GM12878 (cell line): ENCODE measurements at regions not wholly inside any gene's neighbourhood (a gene's known extent, or its start where the extent isn't known, plus 50 kb on each side); places are given as distances from the start of the nearest gene placed in this dataset.

Source experiments
- ATAC-seq: fragments of 200-7000 bp; cut with Tn5 transposase; 3 replicates; pipeline ENCODE4 v1.9.1; 2020; ENCODE audit warnings: mild to moderate bottlenecking, moderate library complexity
- BruUV-seq: library from RNA; stranded (reverse); fragments of 400-500 nt; replicated peaks from 2 replicates; lab custom pipeline; 2021; lab: Mats Ljungman, UMichigan
- CTCF ChIA-PET: fragments of 300-600 bp; sonication (Branson Sonifier 250); formaldehyde crosslinking; extraction: SDS; loops from one replicate; lab custom pipeline; 2021; ENCODE audit warnings: inconsistent platforms; lab: Yijun Ruan, JAX
- POLR2A ChIA-PET: fragments of 350-600 bp; formaldehyde crosslinking; extraction: SDS; loops from one replicate; lab custom pipeline; 2021; ENCODE audit warnings: inconsistent platforms; lab: Charles Lee
- RAD21 ChIA-PET: fragments of 300-600 bp; sonication (Branson Sonifier 250); formaldehyde crosslinking; loops from one replicate; lab custom pipeline; 2023; ENCODE audit warnings: antibody characterized with exemption; ENCODE audit not compliant: unreplicated experiment; lab: Charles Lee
- SMC1A ChIA-PET: fragments of 300-600 bp; sonication (Branson Sonifier 250); formaldehyde crosslinking; loops from one replicate; lab custom pipeline; 2023; ENCODE audit not compliant: unreplicated experiment, uncharacterized antibody; lab: Charles Lee
- DNase-seq: peaks from one replicate; pipeline ENCODE4 v3.0.0-alpha.2; 2011; ENCODE audit warnings: low read depth, low spot score
- FAIRE-seq: peaks from 3 replicates; lab custom pipeline; 2011; peaks lifted over from hg19 to GRCh38; lab: Jason Lieb, UNC
- H2AFZ ChIP-seq: 2 replicates; pipeline ENCODE4 v1.6.0; 2011; ENCODE audit warnings: low read depth, low read length, control low read depth; ENCODE audit not compliant: control insufficient read depth
- H3K27ac ChIP-seq: 2 replicates; pipeline ENCODE4 v1.5.1; 2011; ENCODE audit warnings: control low read depth; ENCODE audit not compliant: control insufficient read depth, insufficient read depth
- H3K27me3 ChIP-seq, 2 experiments: replicated peaks in 1 of 2; 2 replicates each; pipeline versions ENCODE4 v1.6.0 to v1.6.1; 2011; ENCODE audit warnings: low read length in 1 of 2; ENCODE audit not compliant: control insufficient read depth in 2 of 2, insufficient read depth in 2 of 2
- H3K36me3 ChIP-seq, 2 experiments: 2 replicates each; pipeline ENCODE4 v1.5.1; 2011; ENCODE audit warnings: low read length in 1 of 2; ENCODE audit not compliant: control insufficient read depth in 2 of 2, insufficient read depth in 2 of 2
- H3K4me1 ChIP-seq: 2 replicates; pipeline ENCODE4 v1.6.1; 2011; ENCODE audit warnings: mild to moderate bottlenecking, low read length, moderate library complexity, mixed read lengths; ENCODE audit not compliant: control insufficient read depth, insufficient read depth
- H3K4me2 ChIP-seq: 2 replicates; pipeline ENCODE4 v1.6.0; 2011; ENCODE audit warnings: control low read depth; ENCODE audit not compliant: control insufficient read depth, insufficient read depth
- H3K4me3 ChIP-seq: fragments of 200-600 bp; sonication (generic); 2 replicates; pipeline ENCODE4 v1.5.1; 2016
- H3K79me2 ChIP-seq: 2 replicates; pipeline ENCODE4 v1.6.0; 2011; ENCODE audit warnings: low read length; ENCODE audit not compliant: control insufficient read depth, insufficient read depth
- H3K9ac ChIP-seq: 2 replicates; pipeline ENCODE4 v1.8.0; 2011; ENCODE audit warnings: low read length, control low read depth, mixed read lengths; ENCODE audit not compliant: control insufficient read depth, insufficient read depth
- H3K9me3 ChIP-seq: replicated peaks from 3 replicates; pipeline ENCODE4 v1.5.1; 2011; ENCODE audit warnings: mild to moderate bottlenecking, low read length; ENCODE audit not compliant: control insufficient read depth, insufficient read depth
- H4K20me1 ChIP-seq: 2 replicates; pipeline ENCODE4 v1.6.0; 2011; ENCODE audit not compliant: control insufficient read depth, insufficient read depth
- ATF7 ChIP-seq: fragments of 450-650 bp; IDR thresholded peaks from 2 replicates; pipeline ENCODE4 v1.6.1; 2016; ENCODE audit warnings: low read depth, mild to moderate bottlenecking
- BMI1 ChIP-seq: fragments of 450-650 bp; IDR thresholded peaks from 2 replicates; pipeline ENCODE4 v1.6.1; 2016; ENCODE audit warnings: mild to moderate bottlenecking, moderate library complexity, borderline replicate concordance
- E2F8 ChIP-seq: fragments of 450-650 bp; IDR thresholded peaks from 2 replicates; pipeline ENCODE4 v1.6.1; 2018; ENCODE audit warnings: mild to moderate bottlenecking, low read depth, moderate library complexity; ENCODE audit not compliant: partially characterized antibody
- EED ChIP-seq: sonication (generic); IDR thresholded peaks from 2 replicates; pipeline ENCODE4 v1.6.1; 2016; ENCODE audit warnings: antibody characterized with exemption, low read depth
- HDGF ChIP-seq: fragments of 450-650 bp; IDR thresholded peaks from 2 replicates; pipeline ENCODE4 v1.6.1; 2016; ENCODE audit warnings: antibody characterized with exemption
- JUND ChIP-seq: IDR thresholded peaks from 2 replicates; pipeline ENCODE4 v1.6.1; 2012; ENCODE audit warnings: low read depth, mild to moderate bottlenecking, low read length, improper control_type of control experiment, moderate library complexity
- KDM1A ChIP-seq: fragments of 200-600 bp; sonication (generic); IDR thresholded peaks from 2 replicates; pipeline ENCODE4 v1.6.1; 2016; ENCODE audit warnings: borderline replicate concordance
- MXI1 ChIP-seq: fragments of 150-350 bp; IDR thresholded peaks from 2 replicates; pipeline ENCODE4 v1.6.1; 2011; ENCODE audit warnings: low read depth, mild to moderate bottlenecking, inconsistent platforms, low read length, improper control_type of control experiment
- MYB ChIP-seq: fragments of 150-350 bp; IDR thresholded peaks from 2 replicates; pipeline ENCODE4 v1.6.1; 2014; ENCODE audit warnings: mild to moderate bottlenecking, low read depth, low read length, borderline replicate concordance
- NBN ChIP-seq: fragments of 450-650 bp; IDR thresholded peaks from 2 replicates; pipeline ENCODE4 v1.6.1; 2016
- PRDM15 ChIP-seq: fragments of 450-650 bp; formaldehyde crosslinking; IDR thresholded peaks from 2 replicates; pipeline ENCODE4 v1.4.0; 2020; ENCODE audit warnings: mild to moderate bottlenecking, moderate library complexity
- REST ChIP-seq: IDR thresholded peaks from 2 replicates; pipeline ENCODE4 v1.6.1; 2012; ENCODE audit warnings: mild to moderate bottlenecking, low read depth, low read length
- SIN3A ChIP-seq: IDR thresholded peaks from 2 replicates; pipeline ENCODE4 v1.6.1; 2012; ENCODE audit warnings: low read depth, low read length, improper control_type of control experiment
- SREBF2 ChIP-seq: IDR thresholded peaks from 2 replicates; pipeline ENCODE4 v1.6.1; 2012; ENCODE audit warnings: mild to moderate bottlenecking, low read length
- WGBS: methylation state at CpG from one replicate; pipeline ENCODE4 v1.1.6; 2016; ENCODE audit warnings: low lambda C conversion rate; ENCODE audit not compliant: insufficient replicate concordance, insufficient coverage; ENCODE audit errors: missing lambda C conversion rate; 5-methylcytosine and 5-hydroxymethylcytosine counted together
- in situ Hi-C: fragments of 300-500 bp; cut with MboI; formaldehyde crosslinking; loops from 9 replicates; pipeline ENCODE4 v1.14.3; 2018; ENCODE audit warnings: mixed read lengths
- intact Hi-C: fragments of 100-400 bp; cut with micrococcal nuclease; formaldehyde crosslinking; loops from one replicate; pipeline ENCODE4 v1.14.2; 2022; ENCODE audit not compliant: unreplicated experiment

- no peaks in the 10 kb centered on the region for H3K79me2 ChIP-seq
- no peaks in the 10 kb centered on the region for H4K20me1 ChIP-seq
- DNase-seq: no peak
- FAIRE-seq: no peak
- no peaks in the 10 kb centered on the region for H3K27me3 ChIP-seq
- in situ Hi-C loops (no loop called here), intact Hi-C loops (no loop called here)
- SMC1A ChIA-PET: no interaction called here
- no peak for ATAC-seq
- no peak overlapping the region for H2AFZ ChIP-seq
- no peak overlapping the region for H3K27ac ChIP-seq
- BruUV-seq: no TSS peak
- H3K36me3 ChIP-seq: no peaks in the 10 kb centered on the region
- no peak overlapping the region for H3K4me3 ChIP-seq
- H3K9me3 ChIP-seq: no peaks in the 10 kb centered on the region
- H3K4me1 ChIP-seq: no peaks in the 10 kb centered on the region
- WGBS: 62% methylated on average over 4 of the region's 4 CpGs
- H3K4me2 ChIP-seq: no peak overlapping the region
- TF ChIP-seq JUND (no peak), MYB (no peak), MXI1 (no peak), BMI1 (no peak), SREBF2 (no peak), NBN (no peak), REST (no peak), EED (no peak), KDM1A (no peak), E2F8 (no peak), PRDM15 (CRISPR knock-in tag) (no peak), ATF7 (no peak), SIN3A (no peak), HDGF (no peak)
- RAD21 ChIA-PET: interaction anchor here (1.1 to 1.4 kb wide), 2 partner anchors 259 to 439 kb away, joined by 3 to 4 read pairs; no protein-coding TSS in a partner anchor
- POLR2A ChIA-PET: no interaction called here
- no peak overlapping the region for H3K9ac ChIP-seq
- CTCF ChIA-PET: interaction anchor here (1.1 to 3.6 kb wide), 4 partner anchors 25 to 423 kb away, joined by 3 to 15 read pairs (median 6); no protein-coding TSS in a partner anchor
Observed at GRCh38 chr14:106115401-106115800, 589.0 kb downstream of the TMEM121 start.
